Hematopoietic multipotent progenitor cell treated with erythropoietin and hydrocortisone succinate and interleukin-3 and kit ligand, for 15 days (in vitro differentiated cells): ENCODE measurements at regions not wholly inside any gene's neighbourhood (a gene's known extent, or its start where the extent isn't known, plus 50 kb on each side); places are given as distances from the start of the nearest gene placed in this dataset.
"Not testable (repeated sequence)": the region's sequence is repeated elsewhere in the genome, so short reads cannot be mapped to it uniquely, and the experiment has no call there.

Experiments used
- DNase-seq: peaks from one replicate; pipeline ENCODE4 v3.0.0-alpha.2; 2015; ENCODE audit warnings: low spot score

DNA sequence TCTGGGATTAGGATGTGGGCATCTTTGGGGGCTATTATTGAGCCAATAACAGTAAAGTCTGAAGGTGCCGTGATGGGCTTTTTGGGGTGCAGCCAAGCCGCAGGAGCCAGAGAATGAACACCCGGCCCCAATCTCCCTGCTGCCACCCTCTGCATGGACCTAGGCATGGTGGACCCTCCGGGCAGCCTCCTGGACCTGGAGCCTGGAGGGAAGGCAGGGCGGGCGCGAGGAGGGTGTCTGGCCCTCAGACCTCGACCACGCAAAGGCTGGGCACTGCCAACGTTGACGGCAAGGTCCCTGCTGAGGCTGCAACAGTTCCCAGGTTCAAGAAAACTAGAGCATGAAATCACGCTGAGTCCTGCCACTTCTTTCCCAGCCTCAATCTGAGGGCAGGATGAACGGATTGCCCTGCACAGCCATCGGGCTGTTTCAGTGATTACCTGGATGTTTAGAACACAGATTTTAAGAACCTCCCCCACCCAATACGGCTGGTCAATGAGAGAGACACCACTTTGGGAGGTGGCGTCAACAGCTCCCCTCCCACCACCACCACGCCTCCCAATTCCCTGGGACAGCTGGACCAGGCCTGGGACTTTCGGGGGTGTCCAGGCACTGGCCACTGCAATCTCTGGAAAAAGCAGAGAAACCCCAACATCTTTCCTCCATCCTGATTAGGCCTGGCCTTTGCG lies 147.4 kb downstream of the NPIPB11 start:
- DNase-seq: not testable (repeated sequence)

DNA sequence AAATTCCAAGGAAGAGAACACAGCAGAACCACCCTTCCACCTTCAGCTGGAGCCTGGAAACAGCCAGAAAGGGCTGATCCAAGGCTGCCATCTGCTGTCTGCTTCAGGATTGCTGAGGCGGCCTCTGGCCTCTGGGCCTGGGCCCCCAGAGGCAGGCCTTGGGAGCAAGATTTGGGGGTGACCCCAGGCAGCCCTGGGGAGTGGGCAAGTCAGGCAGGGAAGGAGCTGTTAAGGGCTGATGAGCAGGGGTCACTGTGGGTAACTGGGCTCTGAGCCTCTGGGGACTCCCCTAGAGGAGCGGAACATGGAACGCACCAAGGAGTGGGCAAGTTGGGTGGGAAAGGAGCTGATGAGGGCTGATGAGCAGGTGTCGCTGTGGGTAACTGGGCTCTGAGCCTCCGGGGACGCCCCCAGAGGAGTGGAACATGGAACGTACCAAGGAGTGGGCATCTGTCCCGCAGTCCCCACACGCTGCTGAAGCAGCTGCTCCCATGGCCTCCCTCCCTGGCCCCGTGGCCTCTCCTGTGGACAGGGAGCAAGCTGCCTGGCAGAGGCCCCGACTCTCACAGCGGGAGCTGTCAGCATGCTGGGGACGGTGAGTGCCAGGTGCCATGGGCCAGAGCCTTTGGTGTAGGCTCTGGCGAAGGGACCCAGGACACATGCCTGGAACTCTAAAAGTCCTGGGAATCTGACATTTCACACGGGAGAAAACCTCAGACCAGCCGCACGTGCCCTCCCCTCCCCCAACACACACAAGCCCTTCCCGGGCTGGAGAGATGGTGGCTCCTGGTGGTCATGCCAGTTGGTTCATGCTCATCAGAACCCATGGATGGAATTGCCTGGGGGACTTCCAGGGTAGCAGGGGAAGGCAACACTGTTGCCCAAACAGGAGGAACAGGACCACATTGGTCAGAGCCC lies 148.8 kb downstream of the NPIPB11 start:
- not testable (repeated sequence) for DNase-seq

DNA sequence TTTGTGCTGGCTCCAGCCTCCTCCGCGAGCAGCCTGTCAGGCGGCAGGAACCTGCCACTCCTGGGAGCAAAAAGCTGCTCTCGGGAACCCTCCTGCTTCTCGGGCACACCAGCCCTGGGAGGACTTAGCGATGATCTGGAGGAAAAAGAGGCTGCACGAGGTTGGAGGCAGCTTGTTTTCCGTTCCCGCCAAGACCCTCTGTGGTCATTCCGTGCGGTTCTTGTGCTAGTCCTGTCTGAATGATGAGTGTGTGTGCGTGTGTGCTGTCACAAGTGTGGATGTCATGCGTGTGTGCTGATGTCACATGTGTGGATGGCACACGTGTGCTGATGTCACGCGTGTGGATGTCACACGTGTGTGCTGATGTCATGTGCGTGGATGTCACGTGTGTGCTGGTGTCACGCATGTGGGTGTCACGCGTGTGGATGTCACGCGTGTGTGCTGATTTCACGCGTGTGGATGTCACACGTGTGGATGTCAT lies 150.0 kb downstream of the NPIPB11 start:
- no peak for DNase-seq

DNA sequence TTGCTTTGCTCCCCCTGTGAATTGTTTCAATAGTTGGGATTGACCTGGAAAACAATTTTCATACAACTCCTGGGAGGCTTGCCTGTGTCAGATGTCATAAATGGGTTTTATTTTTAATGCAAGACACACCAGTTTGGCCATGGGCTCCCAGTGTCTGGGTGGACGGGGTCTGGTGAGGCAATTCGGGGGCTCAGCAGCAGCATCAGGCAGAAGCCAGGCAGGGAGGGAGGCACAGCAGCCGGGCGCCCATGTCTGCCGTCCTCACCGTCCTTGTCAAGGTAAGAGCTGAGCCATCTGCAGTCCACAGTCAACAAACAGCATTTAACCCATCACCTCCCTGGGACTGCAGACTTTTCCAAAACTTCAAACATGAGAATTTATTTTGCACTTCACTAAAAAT lies 150.6 kb downstream of the NPIPB11 start:
- not testable (repeated sequence) for DNase-seq

DNA sequence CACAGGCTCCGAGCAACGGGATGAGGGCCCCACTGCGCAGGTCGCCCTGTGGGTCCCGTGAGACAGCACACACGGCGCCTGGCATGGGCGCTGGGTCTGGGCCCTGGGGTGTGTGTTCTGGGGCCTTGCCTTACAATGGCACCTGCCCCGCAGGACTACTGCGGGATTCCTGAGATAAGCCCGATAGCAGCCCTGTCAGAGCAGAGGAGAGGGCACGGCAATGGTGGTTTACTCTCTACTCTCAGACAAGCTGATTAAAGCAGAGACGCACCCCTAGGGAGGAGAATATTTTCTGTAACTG lies 151.1 kb downstream of the NPIPB11 start:
- not testable (repeated sequence) for DNase-seq

DNA sequence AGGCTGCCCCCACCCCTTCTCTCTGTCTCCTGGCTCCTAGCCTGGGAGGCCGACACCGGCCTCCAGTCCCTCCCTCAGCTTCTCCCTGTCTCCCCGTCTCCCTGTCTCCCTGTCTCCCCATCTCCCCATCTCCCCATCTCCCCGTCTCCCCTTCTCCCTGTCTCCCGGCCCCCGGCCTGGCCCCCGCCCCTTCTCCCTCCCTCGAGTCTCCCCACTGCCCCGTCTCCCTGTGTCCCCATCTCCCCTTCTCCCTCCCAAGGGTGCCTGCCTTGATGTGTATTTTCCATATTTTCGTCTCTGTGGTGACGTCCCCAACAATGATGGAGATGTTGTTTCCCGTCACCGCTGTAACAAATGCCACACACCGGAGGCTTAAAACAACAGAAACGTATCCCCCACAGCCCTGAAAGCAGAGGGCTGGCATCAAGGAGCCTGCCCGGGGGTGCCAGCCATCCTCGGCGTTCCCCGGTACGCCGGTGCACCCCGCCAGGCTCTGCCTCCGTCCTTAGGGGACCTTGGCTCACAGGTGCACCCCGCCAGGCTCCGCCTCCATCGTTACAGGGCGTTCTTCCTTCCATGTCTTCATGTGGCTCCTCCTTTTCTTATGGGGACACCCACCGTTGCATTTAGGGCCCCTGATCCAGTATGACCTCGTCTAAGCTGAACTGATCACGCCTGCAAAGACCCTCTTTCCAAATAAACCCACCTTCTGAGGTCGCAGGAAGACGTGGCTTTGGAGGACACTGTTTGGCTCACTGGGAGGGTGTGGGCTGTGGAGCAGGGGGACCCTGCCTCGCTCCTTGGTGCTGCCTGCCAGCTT lies 151.6 kb downstream of the NPIPB11 start:
- no peak for DNase-seq

DNA sequence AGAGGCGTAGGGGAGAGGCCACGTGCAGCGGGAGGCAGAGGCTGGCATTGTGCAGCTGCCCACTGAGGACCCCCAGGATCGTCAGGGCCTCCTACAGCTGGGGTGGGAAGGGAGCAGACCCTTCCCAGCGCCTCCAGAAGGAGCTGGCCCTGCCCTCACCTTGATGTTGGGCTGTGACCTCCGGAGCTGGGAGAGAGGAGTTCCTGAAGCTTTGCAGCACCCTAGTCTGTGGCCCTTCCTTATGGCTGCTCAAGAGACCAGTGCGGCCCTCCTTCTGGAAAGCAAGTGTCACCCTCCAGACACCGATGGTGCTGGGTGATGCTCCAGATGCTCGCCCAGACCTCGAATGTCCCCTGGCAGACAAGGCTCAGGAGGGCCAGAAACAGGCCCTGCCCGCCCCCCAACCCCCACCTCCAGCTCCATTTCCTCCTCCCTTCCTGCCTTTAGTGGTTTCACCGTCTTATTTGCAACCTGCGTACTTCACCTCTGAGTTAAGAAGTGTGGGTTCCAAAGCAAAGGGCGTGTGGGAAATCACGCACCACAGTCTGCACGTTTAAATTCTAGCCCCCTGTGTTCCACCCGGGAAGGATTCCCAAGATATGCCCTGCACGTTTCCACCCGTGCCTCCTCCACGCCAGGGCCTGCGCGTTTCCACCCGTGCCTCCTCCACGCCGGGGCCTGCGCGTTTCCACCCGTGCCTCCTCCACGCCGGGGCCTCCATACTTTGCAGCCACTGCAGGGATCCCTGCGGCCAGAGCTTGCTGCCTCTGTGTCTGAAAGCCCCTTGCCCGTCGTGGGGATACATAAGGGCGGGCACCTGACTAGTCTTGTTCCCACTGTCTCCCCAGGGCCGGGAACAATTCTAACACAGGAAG lies 152.6 kb downstream of the NPIPB11 start:
- DNase-seq: not testable (repeated sequence)

DNA sequence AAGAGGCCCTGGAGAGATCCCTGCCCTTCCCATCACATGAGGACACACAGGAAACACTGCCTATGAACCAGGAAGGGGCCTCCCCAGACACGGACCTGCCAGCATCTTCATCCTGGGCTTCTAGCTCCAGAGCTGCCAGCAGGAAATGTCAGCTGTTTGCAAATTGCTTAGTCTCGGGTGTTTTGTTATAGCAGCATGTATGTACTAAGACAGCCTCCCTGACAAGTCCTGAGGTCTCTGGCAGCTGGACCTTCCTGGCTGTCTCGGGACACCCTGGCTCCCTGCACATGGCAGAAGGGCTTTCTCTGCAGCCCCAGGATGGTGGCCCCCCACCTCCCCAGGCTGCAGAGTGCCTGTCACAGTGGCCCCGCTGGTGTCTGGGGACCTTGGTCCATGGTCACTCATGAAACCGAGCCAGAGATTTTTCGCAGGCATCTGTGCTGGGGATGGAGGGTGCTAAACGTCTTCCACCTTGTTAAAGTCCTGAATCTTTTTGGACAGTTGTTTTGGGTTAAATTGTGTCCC lies 153.4 kb downstream of the NPIPB11 start:
- DNase-seq: not testable (repeated sequence)

DNA sequence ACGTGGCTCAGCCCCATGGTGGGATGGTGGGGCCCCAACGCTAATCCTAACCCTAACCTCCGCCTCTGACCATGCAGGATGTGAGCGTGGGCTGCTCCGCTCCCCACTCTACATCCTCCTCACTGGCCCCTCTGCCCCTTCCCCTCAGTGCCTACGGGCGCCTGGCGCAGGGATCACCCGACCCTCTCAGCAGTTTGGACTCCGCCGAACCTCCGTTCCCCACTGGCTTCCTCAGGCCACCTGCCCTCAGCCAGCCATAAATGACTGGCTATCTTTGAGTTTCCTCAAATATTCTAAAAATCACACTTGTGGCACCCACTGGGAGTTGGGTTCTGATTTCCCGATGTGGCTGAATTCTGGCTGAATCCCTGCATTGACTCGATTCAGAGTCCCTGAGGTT lies 154.2 kb downstream of the NPIPB11 start:
- not testable (repeated sequence) for DNase-seq

DNA sequence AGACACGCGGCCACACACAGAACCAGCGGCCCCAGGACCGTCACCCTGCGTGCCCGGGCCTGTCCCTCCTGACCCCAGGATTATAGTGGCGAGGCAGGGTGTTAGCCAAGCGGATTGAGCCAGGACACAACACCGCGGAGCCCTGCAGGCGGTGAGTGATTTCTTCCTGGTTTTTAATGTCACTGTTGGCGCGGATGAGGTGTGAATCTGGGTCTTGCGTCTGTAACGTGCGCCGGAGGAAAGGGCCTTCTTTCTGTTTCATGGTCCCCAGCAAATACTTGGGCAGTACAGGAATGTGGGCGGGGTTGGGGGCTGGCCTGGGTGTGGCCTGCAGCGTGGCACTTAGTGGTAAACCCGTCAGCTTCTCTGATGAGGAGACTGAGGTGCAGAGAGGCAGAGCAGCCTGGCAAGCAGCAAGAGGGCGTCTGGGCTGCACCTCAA lies 154.9 kb downstream of the NPIPB11 start:
- not testable (repeated sequence) for DNase-seq

DNA sequence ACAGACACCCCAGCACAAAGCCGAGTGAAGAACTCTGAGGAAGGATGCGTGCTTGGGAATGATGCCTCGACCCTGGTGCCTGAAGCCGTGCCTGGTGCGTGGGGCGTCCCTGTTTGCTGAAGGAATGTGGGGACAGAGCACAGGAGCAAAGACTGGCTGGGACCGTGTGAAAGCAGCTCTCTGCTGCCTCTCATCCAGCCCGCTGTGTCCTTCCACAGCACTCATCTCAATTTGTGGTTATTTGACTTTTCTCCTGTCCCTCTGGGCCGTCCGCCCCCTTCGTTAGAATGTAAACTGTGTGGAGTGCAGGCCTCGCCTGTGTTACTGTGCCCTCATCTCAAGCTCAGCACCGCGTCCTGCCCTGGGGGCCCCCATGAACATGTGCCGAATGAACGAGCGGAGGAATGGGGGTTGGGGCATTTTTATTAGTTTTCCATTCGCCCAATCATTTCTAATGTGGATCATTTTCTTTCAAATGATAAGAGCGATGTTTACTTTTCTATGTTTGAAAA lies 155.5 kb downstream of the NPIPB11 start:
- DNase-seq: not testable (repeated sequence)

DNA sequence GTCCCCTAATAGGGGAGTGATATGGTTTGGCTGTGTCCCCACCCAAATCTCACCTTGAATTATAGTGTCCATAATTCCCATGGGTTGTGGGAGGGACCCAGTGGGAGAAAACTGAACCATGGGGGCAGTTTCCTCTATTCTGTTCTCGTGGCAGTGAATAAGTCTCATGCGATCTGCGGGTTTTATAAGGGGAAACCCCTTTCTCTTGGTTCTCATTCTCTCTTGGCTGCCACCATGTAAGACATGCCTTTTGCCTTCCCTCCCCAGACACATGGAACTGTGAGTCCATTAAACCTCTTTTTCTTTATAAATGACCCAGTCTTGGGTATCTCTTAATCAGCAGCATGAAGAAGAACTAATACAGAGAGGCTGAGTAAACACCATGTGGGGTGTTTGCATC lies 156.0 kb downstream of the NPIPB11 start:
- not testable (repeated sequence) for DNase-seq

DNA sequence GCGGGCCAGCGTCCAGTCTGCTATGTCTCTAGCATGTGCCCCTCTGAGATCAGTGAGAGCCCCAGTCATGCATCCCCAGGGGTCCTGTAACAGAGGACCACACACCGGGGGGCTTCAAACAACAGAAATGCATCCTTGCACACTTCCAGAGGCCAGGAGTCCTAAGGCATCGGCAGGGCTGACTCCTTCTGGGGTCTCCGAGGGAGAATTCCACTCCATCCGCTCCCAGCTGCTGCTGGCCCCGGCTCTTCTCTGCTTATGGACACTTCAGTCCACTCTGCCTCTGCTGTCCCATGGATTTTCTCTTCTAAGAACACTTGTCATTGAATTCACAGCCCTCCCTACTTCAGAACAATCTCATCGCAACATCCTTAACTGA lies 157.6 kb downstream of the NPIPB11 start:
- not testable (repeated sequence) for DNase-seq

DNA sequence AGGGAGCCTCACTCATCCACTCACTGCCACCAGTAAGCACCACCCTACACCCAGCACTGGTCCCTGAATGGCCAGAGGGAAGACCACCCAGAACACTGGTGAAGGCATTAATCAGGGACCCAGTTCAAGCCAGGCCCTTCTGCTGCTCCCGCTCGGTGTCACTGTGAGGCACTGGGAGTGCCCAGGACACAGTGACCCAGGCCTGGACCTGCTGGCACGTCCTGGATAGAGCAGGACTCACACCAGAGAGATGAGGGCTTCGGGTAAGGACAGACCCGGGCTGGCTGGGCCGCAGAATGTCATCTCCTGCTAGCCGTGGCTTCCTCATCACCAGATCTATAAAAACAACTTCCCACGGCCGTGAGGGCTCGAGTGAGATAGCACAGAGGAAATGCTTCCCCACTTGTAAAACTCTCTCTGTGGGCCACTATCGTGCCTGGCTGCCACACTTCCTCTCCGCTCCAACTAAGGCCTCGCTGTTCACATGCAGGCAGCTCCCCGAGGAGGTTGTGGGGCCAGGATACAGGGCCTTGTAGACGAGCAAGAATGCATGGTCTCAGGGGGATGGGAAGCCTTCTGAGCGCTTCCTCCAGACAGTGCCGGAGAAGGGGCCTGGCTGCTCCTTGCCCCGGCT lies 158.1 kb downstream of the NPIPB11 start:
- not testable (repeated sequence) for DNase-seq

DNA sequence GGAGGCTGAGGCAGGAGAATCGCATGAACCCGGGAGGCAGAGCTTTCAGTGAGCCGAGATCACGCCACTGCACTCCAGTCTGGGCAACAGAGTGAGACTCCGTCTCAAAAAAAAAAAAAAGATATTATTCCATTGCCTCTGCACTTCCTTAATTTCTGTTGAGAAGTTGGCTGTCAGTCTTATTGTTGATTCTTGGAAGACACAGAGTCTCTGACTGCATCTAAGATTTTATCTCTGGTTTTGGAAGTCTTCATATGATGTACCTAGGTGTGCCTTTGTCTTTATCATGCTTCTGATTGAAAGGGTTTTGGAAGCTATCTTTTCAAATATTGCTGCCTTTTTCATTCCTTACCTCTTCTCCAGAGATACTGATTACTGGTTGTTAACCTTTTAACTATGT lies 160.4 kb downstream of the NPIPB11 start:
- DNase-seq: not testable (repeated sequence)

DNA sequence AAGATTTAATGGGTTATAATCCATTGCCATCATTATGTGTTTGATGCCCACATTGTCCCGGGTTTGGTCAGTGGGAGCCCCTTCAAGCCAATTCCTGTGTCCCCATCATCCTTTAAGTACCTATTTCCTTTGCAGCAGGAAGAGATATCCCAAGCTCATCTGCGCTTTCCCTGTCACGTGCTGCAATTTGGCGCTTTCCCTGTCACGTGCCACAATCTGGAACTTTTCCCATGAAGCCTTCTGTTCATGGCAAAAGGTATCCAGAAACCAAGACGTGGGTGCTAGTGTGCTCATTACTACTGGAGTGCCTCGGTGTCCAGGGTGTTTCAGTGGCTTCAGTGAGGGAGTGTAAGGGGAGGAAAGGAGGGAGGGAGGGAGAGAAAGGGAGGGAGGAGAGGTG lies 168.5 kb downstream of the NPIPB11 start:
- DNase-seq: no peak

DNA sequence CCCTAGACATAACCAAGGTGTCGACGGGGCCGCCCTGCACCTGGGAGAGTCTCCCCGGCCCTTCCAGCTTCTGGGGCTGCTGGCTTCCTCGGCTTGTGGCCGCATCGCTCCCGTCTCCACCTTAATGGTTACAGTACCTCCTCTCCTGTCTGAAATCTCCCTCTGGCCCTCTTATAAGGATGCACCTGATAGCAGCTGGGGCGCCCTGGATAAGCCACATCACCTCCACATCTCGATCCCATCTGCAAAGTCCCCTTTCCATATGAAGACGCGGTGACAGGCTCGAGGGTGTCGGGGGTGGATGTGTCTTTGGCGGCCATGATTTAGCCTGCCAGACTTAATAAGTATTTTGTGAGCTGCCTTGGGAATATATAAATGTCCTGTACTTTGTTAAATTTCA lies 169.0 kb downstream of the NPIPB11 start:
- not testable (repeated sequence) for DNase-seq

DNA sequence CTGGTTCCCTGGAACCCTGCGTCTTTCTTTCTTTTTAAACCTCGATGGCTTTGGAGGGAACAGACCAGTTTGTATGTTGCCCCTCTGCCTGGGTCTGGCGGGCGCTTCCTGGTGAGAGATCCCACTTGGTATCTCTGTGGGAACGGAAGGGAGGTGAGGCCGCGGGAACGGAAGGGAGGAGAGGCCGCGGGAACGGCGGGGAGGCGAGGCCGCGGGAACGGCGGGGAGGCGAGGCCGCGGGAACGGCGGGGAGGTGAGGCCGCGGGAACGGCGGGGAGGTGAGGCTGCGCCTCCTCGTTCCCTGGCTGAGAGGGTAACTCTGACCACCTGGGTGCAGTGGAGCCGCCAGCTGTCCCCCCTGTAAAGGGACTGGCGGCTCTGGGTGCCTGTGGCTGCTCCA lies 169.5 kb downstream of the NPIPB11 start:
- not testable (repeated sequence) for DNase-seq

DNA sequence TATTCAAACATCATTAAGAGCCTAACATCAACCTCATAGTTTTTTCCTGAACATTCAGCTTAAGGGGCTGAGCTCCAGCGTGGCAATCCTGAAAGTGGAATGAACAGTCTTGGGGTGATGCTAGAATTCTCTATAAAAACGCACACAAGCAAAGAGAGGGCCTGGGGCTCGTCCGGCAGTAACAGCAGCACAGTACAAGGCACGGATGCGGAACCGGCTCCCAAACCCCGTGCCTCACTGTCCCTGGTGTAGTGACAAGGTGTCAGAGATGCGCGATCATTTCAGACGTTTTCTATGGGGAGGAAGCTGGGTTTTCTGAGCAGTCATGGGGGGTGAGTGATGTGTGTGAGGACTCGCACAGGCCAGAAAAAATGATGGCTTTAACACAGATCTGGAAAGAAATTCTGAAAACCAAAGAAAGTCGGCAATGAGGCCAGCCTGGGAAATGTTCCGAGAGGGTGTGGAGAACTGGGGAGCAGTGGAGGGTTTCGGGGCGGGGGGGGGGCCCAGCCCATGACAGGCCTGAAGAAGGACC lies 170.6 kb downstream of the NPIPB11 start:
- not testable (repeated sequence) for DNase-seq
